PC-3 (cell line): ENCODE measurements at regions not wholly inside any gene's neighbourhood (a gene's known extent, or its start where the extent isn't known, plus 50 kb on each side); places are given as distances from the start of the nearest gene placed in this dataset.

Source experiments
- ATAC-seq: fragments of 200-7000 bp; cut with Tn5 transposase; 2 replicates; pipeline ENCODE4 v1.9.1; 2020; ENCODE audit warnings: mild to moderate bottlenecking, moderate library complexity
- BruUV-seq: library from RNA; stranded (reverse); fragments of 400-500 nt; replicated peaks from 2 replicates; lab custom pipeline; 2021; lab: Mats Ljungman, UMichigan
- CTCF ChIA-PET: fragments of 300-600 bp; sonication (Branson Sonifier 250); formaldehyde crosslinking; loops from one replicate; lab custom pipeline; 2022; ENCODE audit warnings: antibody characterized with exemption; lab: Charles Lee
- POLR2A ChIA-PET: fragments of 300-600 bp; sonication (Branson Sonifier 250); formaldehyde crosslinking; loops from one replicate; lab custom pipeline; 2022; ENCODE audit warnings: antibody characterized with exemption; ENCODE audit not compliant: unreplicated experiment; lab: Charles Lee
- DNase-seq: peaks from one replicate; pipeline ENCODE4 v3.0.0-alpha.2; 2015
- H2AFZ ChIP-seq: fragments of 300-600 bp; sonication (generic); 2 replicates; pipeline ENCODE4 v1.6.0; 2016; ENCODE audit warnings: antibody characterized with exemption, low read length
- H3F3A ChIP-seq: fragments of 300-600 bp; sonication (generic); one replicate; pipeline ENCODE4 v1.6.0; 2017; ENCODE audit warnings: antibody characterized with exemption, low read length, control low read depth, mild to moderate bottlenecking; ENCODE audit not compliant: unreplicated experiment
- H3K27ac ChIP-seq: fragments of 300-600 bp; sonication (generic); 2 replicates; pipeline ENCODE4 v1.5.1; 2016; ENCODE audit warnings: mild to moderate bottlenecking, low read length
- H3K27me3 ChIP-seq: fragments of 300-600 bp; sonication (generic); 2 replicates; pipeline ENCODE4 v1.6.1; 2016; ENCODE audit warnings: low read length, mixed read lengths
- H3K36me3 ChIP-seq: fragments of 300-600 bp; sonication (generic); 2 replicates; pipeline ENCODE4 v1.6.1; 2016; ENCODE audit warnings: low read depth, mixed run types, low read length, mixed read lengths
- H3K4me1 ChIP-seq: fragments of 300-600 bp; sonication (generic); 2 replicates; pipeline ENCODE4 v1.5.1; 2016; ENCODE audit warnings: low read length; ENCODE audit not compliant: insufficient read depth
- H3K4me2 ChIP-seq: fragments of 300-600 bp; sonication (generic); 2 replicates; pipeline ENCODE4 v1.6.0; 2016; ENCODE audit warnings: low read length
- H3K4me3 ChIP-seq: fragments of 300-600 bp; sonication (generic); 2 replicates; pipeline ENCODE4 v1.5.1; 2016; ENCODE audit warnings: mild to moderate bottlenecking, low read length, mixed read lengths
- H3K79me2 ChIP-seq: fragments of 300-600 bp; sonication (generic); 2 replicates; pipeline ENCODE4 v1.6.1; 2017; ENCODE audit warnings: low read length, mixed read lengths
- H3K9ac ChIP-seq: fragments of 300-600 bp; sonication (generic); 2 replicates; pipeline ENCODE4 v1.6.0; 2016; ENCODE audit warnings: mild to moderate bottlenecking, low read length
- H3K9me2 ChIP-seq: fragments of 300-600 bp; sonication (generic); replicated peaks from 2 replicates; pipeline ENCODE4 v1.6.1; 2016; ENCODE audit warnings: mixed run types, low read length, mixed read lengths
- H3K9me3 ChIP-seq: fragments of 300-600 bp; sonication (generic); 2 replicates; pipeline ENCODE4 v1.6.1; 2016; ENCODE audit warnings: low read length, mixed read lengths
- H4K20me1 ChIP-seq: fragments of 300-600 bp; sonication (generic); 2 replicates; pipeline ENCODE4 v1.6.1; 2016; ENCODE audit warnings: low read length, mixed read lengths
- CTCF ChIP-seq: fragments of 300-600 bp; sonication (generic); conservative IDR thresholded peaks from 2 replicates; pipeline ENCODE4 v1.5.1; 2017; ENCODE audit warnings: antibody characterized with exemption, low read depth, mild to moderate bottlenecking, low read length
- EZH2 ChIP-seq: fragments of 300-600 bp; sonication (generic); IDR thresholded peaks from one replicate; pipeline ENCODE4 v1.6.1; 2017; ENCODE audit warnings: antibody characterized with exemption, mild to moderate bottlenecking, low read length; ENCODE audit not compliant: unreplicated experiment
- EZH2phosphoT487 ChIP-seq: fragments of 300-600 bp; sonication (generic); IDR thresholded peaks from 2 replicates; pipeline ENCODE4 v1.6.1; 2018; ENCODE audit warnings: mild to moderate bottlenecking, antibody characterized with exemption, low read length, borderline replicate concordance
- intact Hi-C: fragments of 100-400 bp; cut with micrococcal nuclease; formaldehyde crosslinking; loops from 2 replicates; pipeline ENCODE4 v1.9.0; 2023

DNA sequence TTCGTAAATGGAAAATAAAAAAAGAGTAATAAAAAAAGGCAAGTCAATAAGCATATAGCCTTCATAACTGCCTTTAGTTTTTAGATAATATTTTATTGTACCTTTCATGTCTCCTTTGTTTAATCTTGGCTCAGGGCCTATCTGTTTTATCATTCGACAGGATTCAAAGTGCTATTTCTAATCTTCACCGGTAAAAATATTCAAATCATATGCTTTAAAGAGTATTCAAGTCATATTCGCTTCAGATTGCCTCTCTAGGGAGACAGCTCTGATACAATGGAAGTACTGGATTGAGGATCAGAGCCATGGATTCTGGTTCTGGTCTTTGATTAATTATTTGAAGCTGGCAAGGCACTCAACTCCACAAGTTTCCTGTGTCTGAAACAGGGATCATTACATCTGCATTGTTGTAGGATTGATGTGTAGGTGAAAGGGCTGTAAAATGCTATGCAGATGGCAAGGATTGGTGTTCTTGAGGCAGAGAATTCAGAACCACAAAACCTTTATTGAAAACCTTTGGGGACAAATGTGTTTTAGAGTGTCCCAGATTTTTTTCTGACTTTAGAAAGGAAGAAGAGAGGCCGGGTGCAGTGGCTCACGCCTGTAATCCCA lies 84.3 kb upstream of the RAPH1 start:
- Histone ChIP-seq H3K4me2 (no peak overlapping the region), H2AFZ (no peak overlapping the region), H3K9me2 (no peaks in the 10 kb centered on the region), H3K9me3 (no peaks in the 10 kb centered on the region), H3K4me1 (no peaks in the 10 kb centered on the region), H3F3A (no peaks in the 10 kb centered on the region), H3K9ac (no peak overlapping the region), H3K27ac (no peak overlapping the region), H4K20me1 (no peaks in the 10 kb centered on the region), H3K36me3 (no peaks in the 10 kb centered on the region), H3K27me3 (no peaks in the 10 kb centered on the region), H3K79me2 (no peaks in the 10 kb centered on the region), H3K4me3 (no peak overlapping the region)
- BruUV-seq, result no TSS peak
- ATAC-seq (no peak), DNase-seq (no peak)
- TF ChIP-seq EZH2phosphoT487 (no peak), CTCF (no peak), EZH2 (no peak)
- CTCF ChIA-PET, result no interaction called here
- POLR2A ChIA-PET, result no interaction called here
- intact Hi-C loops, result no loop called here

GRCh38 chr2:203621981-203622515 lies 84.4 kb upstream of the CD28 start:
- intact Hi-C loops, result no loop called here
- no TSS peak for BruUV-seq
- ChIA-PET POLR2A (no interaction called here), CTCF (no interaction called here)
- Histone ChIP-seq H4K20me1 (no peaks in the 10 kb centered on the region), H3K27ac (no peak overlapping the region), H3K4me2 (no peak overlapping the region), H3K36me3 (no peaks in the 10 kb centered on the region), H3K27me3 (no peaks in the 10 kb centered on the region), H3K9me2 (no peaks in the 10 kb centered on the region), H3K9me3 (no peaks in the 10 kb centered on the region), H3K4me3 (no peak overlapping the region), H3F3A (no peaks in the 10 kb centered on the region), H3K4me1 (no peaks in the 10 kb centered on the region), H2AFZ (no peak overlapping the region), H3K79me2 (no peaks in the 10 kb centered on the region), H3K9ac (no peak overlapping the region)
- no peak for DNase-seq
- no peak for ATAC-seq
- TF ChIP-seq EZH2phosphoT487, result no peak
- TF ChIP-seq CTCF, result no peak
- TF ChIP-seq EZH2, result no peak

- ChIA-PET POLR2A (no interaction called here), CTCF (no interaction called here)
- no peak overlapping the region for H3K9ac ChIP-seq
- no peaks in the 10 kb centered on the region for H3K79me2 ChIP-seq
- peak; percentile 40; the same call in 1 of the 2 replicates for ATAC-seq
- no peaks in the 10 kb centered on the region for H3K4me1 ChIP-seq
- H4K20me1 ChIP-seq, result no peaks in the 10 kb centered on the region
- TF ChIP-seq EZH2 (no peak), EZH2phosphoT487 (no peak)
- H2AFZ ChIP-seq, result no peak overlapping the region
- no peaks in the 10 kb centered on the region for H3K36me3 ChIP-seq
- no peak overlapping the region for H3K27ac ChIP-seq
- intact Hi-C loops, result no loop called here
- no peaks in the 10 kb centered on the region for H3K9me3 ChIP-seq
- no peak overlapping the region for H3K4me3 ChIP-seq
- no peaks in the 10 kb centered on the region for H3F3A ChIP-seq
- H3K27me3 ChIP-seq, result no peaks in the 10 kb centered on the region
- BruUV-seq, result no TSS peak
- peak; percentile 38 for DNase-seq
- no peaks in the 10 kb centered on the region for H3K9me2 ChIP-seq
- no peak overlapping the region for H3K4me2 ChIP-seq
These were observed 83.3 kb upstream of the CD28 start for GRCh38 chr2:203623096-203623495.
